Right renal pelvis (tissue), 4 donors: ENCODE measurements at regions not wholly inside any gene's neighbourhood (a gene's known extent, or its start where the extent isn't known, plus 50 kb on each side); places are given as distances from the start of the nearest gene placed in this dataset.
A peak's percentile ranks its signal among the peaks of the same experiment; 100 is the strongest.
"Not testable (repeated sequence)": the region's sequence is repeated elsewhere in the genome, so short reads cannot be mapped to it uniquely, and the experiment has no call there.

Experiments
- DNase-seq, 4 donors: peaks; one replicate each; pipeline ENCODE4 v3.0.0-alpha.2; 2013; ENCODE audit warnings: low read depth in 4 of 4, low spot score in 3 of 4, missing footprints in 1 of 4

GRCh38 chr3:145188079-145188770 is 972.8 kb downstream of the PLOD2 start:
- no peak for DNase-seq

GRCh38 chr3:145190138-145190537 is 970.8 kb downstream of the PLOD2 start:
- no peak for DNase-seq

DNA sequence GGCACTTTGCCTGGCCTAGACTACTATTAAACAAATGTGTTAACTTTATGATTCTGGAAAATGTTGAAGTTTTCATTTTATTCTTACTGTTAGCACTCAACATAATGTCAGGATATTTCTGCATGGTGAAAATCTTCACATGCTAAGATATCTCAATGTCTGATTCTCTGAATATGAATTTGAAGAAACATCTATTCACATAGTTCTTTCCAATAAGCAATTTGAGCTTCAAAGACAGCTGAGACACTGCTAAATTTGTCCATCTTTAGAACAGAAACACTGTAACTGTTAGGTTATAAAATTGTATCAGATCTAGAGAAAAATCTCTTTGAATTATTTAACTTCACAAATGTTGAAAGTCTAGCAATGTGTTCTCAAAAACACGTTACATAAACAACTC is 970.2 kb downstream of the PLOD2 start:
- no peak for DNase-seq

GRCh38 chr3:145191543-145191942 is 969.4 kb downstream of the PLOD2 start:
- no peak for DNase-seq

GRCh38 chr3:145197051-145197820 is 963.7 kb downstream of the PLOD2 start:
- DNase-seq = no peak

GRCh38 chr3:145197821-145198220 is 963.2 kb downstream of the PLOD2 start:
- no peak for DNase-seq

DNA sequence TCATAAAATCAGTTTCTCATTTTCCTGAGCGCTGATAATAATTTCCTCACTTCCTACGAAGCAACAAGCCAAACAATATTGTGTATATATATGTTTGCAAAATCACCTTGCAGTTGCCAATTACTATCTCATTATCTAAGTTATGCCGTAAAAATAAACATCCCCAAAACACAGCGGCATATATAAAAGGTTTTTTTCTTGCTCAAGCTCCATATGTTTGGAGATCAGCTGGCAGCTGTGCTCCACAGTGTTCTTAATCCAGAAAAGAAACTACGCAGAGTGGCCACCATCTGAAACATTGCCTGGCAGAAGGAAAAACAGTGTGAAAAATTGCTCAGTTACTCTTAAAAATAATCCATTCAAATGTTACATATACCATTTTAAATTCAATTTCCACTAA is 951.4 kb downstream of the PLOD2 start:
- DNase-seq = no peak

- DNase-seq = peak in 1 of 4 donors; percentile 30
Measured at GRCh38 chr3:145219355-145220235, 941.4 kb downstream of the PLOD2 start.

GRCh38 chr3:145224886-145225285 is 936.1 kb downstream of the PLOD2 start:
- no peak for DNase-seq

DNA sequence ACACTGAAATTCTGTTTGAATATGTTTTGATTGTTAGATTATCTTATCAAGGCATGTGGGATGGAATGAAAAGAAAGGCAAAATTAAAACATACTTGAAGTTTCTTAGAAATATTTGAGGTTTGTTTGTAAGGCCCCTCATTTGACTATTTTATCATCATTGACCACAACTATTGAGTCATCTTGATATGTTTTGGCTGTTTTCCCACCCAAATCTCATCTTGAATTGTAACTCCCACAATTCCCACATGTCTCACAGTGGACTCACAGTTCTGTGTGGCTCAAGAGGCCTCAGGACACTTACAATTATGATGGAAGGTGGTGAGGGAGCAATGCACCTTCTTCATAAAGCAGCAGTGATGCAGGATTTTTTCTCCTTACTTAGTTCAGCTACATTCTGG is 917.1 kb downstream of the PLOD2 start:
- no peak for DNase-seq

- no peak for DNase-seq
Measured at GRCh38 chr3:145244327-145244726, 916.7 kb downstream of the PLOD2 start.

DNA sequence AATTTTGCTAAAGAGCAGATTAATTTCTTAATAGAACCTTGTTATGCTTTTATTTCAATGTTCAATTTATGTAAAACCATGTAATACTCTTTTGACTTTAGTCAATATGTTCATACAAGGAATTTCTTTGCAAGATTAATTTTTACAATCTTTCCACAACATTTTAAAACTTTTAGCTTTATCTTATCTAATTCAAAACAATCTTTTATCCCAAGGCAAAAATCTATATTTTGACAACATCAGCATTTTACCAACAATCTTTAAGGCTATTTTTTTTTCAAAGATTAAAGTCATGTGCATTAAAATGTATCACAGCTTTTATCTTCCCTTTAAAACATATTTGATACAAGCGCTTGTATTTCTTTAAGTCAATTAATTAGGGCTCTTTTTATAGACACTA is 914.7 kb downstream of the PLOD2 start:
- DNase-seq = no peak

DNA sequence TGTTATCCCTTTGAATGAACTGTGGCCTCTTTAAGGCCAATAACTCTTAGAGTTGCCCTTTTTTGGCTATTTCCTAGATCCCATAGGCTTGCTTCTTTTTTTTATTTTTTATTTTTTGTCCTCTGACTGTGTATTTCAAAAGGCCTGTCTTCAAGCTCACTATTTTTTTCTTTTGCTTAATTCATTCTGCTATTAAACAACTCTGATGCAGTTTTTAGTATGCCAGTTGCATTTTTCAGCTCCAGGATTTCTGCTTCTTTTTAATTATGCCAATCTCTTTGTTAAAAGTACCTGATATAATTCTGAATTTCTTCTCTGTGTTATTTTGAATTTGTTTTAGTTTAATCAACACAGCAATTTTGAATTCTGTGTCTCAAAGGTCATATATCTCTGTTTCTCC is 912.1 kb downstream of the PLOD2 start:
- DNase-seq = no peak

GRCh38 chr3:145251311-145251710 is 909.7 kb downstream of the PLOD2 start:
- no peak for DNase-seq

GRCh38 chr3:145257967-145258366 is 903.0 kb downstream of the PLOD2 start:
- DNase-seq = not testable (repeated sequence)

DNA sequence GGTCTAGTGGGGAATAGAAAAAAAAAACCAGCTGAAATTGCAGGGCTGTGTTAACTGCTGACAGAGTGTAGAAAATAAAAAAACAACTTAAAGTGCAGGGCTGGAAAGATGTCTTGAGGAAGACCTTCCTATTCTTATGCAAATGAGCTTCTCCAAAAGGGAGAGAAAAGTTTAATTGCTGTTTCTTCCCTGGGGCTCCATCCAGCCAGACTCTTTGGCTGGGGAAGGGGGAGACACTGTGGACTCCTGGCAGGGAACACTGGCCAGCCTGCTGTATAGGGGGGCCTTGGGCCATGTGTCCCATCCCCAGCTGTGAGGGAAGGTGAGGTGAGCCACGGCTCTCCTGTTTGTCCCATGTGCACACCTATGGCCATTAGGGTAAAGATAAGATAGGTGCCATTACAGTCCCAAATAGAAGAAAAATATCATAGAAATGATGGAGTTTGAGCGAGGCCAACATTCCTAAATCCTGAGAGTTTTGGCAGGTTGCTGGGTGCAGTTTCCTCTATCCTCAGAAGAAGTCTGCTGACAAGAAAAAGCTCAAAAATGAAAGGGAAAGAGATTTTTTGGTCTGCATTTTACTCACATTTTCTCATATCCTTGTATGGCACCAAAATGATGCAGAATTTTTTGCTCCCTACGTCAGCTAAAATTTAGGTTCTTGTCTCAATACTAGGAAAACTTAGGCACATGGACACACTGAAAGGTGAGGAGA is 901.7 kb downstream of the PLOD2 start:
- no peak for DNase-seq

- DNase-seq = not testable (repeated sequence)
Measured at GRCh38 chr3:145263458-145263857, 897.5 kb downstream of the PLOD2 start.

- no peak for DNase-seq
Measured at GRCh38 chr3:145266368-145266767, 894.6 kb downstream of the PLOD2 start.

DNA sequence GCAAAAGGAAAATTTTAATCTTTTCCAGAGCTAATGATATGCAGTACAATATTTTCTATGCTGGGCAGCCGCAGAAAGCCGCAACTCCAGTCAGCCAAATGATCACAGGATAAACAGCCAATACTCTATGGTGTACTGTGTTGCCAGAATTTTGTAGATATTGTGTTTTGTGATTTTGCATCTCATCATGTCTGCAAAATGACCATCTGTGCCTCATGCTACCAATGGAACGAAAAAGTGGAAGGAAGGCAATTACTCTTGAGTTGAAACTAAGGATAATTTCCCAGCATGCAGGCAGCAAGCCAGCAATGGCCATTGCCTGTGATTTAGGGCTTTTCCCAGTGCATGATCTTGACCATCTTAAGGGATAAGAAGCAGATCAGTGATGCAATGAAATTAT is 891.9 kb downstream of the PLOD2 start:
- no peak for DNase-seq

DNA sequence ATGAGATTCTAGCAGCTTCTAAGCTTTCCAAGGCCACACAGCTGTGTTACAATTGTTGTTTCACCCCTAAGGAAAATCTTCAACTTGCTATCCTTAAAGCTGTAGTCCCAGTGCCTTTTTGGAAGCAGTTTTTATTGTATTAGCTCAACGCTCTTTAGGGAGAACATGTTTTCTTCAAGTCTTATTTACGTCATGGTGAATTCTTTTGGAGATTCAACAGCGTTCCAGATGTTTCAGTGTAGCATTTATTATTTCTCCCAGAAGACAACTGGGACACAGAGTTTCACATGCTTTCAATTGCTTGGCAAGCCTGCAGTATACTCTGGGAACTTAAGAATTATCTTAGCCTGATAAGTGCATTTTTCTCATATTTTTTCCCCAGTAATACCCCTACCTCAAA is 888.3 kb downstream of the PLOD2 start:
- peak in 3 of 4 donors; percentile 9 to 26 (median 23) for DNase-seq

- DNase-seq = no peak
Measured at GRCh38 chr3:145282505-145282904, 878.5 kb downstream of the PLOD2 start.
